GM19351 (cell line): ENCODE measurements at regions not wholly inside any gene's neighbourhood (a gene's known extent, or its start where the extent isn't known, plus 50 kb on each side); places are given as distances from the start of the nearest gene placed in this dataset.

Experiments used
- ATAC-seq: cut with Tn5 transposase; IDR thresholded peaks from one replicate; pipeline ENCODE4 v1.9.1; 2021; ENCODE audit warnings: mild to moderate bottlenecking, moderate library complexity; ENCODE audit not compliant: unreplicated experiment

- no peak for ATAC-seq
Measured at GRCh38 chr3:194961149-194961548, 275.5 kb downstream of the FAM43A start.

GRCh38 chr3:194961571-194961970 lies 275.9 kb downstream of the FAM43A start:
- ATAC-seq: no peak

- ATAC-seq: no peak
Measured at GRCh38 chr3:194962056-194962455, 276.4 kb downstream of the FAM43A start.

GRCh38 chr3:194964809-194965208 lies 279.1 kb downstream of the FAM43A start:
- ATAC-seq: no peak

- no peak for ATAC-seq
Measured at GRCh38 chr3:194967151-194968117, 281.8 kb downstream of the FAM43A start.

- no peak for ATAC-seq
Measured at GRCh38 chr3:194970066-194970465, 284.4 kb downstream of the FAM43A start.

GRCh38 chr3:194971009-194971408 lies 285.3 kb downstream of the FAM43A start:
- ATAC-seq: no peak

- no peak for ATAC-seq
Measured at GRCh38 chr3:194971965-194972364, 286.3 kb downstream of the FAM43A start.

GRCh38 chr3:194972641-194973040 lies 287.0 kb downstream of the FAM43A start:
- ATAC-seq: no peak

GRCh38 chr3:194973366-194974000 lies 287.8 kb downstream of the FAM43A start:
- ATAC-seq: no peak

- no peak for ATAC-seq
Measured at GRCh38 chr3:194974468-194975135, 288.9 kb downstream of the FAM43A start.

GRCh38 chr3:194976049-194976451 lies 290.4 kb downstream of the FAM43A start:
- ATAC-seq: no peak

GRCh38 chr3:194976874-194977273 lies 291.2 kb downstream of the FAM43A start:
- no peak for ATAC-seq

- ATAC-seq: no peak
Measured at GRCh38 chr3:194977356-194977755, 291.7 kb downstream of the FAM43A start.

GRCh38 chr3:194979173-194979572 lies 291.8 kb downstream of the XXYLT1 start:
- no peak for ATAC-seq

- no peak for ATAC-seq
Measured at GRCh38 chr3:194982472-194982871, 288.5 kb downstream of the XXYLT1 start.

GRCh38 chr3:194983121-194983520 lies 287.8 kb downstream of the XXYLT1 start:
- no peak for ATAC-seq

- ATAC-seq: no peak
Measured at GRCh38 chr3:194983620-194984019, 287.3 kb downstream of the XXYLT1 start.

- no peak for ATAC-seq
Measured at GRCh38 chr3:194984066-194984465, 286.9 kb downstream of the XXYLT1 start.

- ATAC-seq: no peak
Measured at GRCh38 chr3:194984622-194985021, 286.3 kb downstream of the XXYLT1 start.

GRCh38 chr3:194985031-194985578 lies 285.9 kb downstream of the XXYLT1 start:
- ATAC-seq: no peak
